Colonic mucosa (tissue), 4 donors: ENCODE measurements at regions not wholly inside any gene's neighbourhood (a gene's known extent, or its start where the extent isn't known, plus 50 kb on each side); places are given as distances from the start of the nearest gene placed in this dataset.

Experiments
- DNase-seq: peaks from one replicate; pipeline ENCODE4 v3.0.0-alpha.2; 2020
- H3K27ac ChIP-seq: fragments of 200-600 bp; one replicate; pipeline ENCODE4 v1.8.0; 2021
- H3K27me3 ChIP-seq: fragments of 200-600 bp; one replicate; pipeline ENCODE4 v1.8.0; 2021
- H3K36me3 ChIP-seq: fragments of 200-600 bp; one replicate; pipeline ENCODE4 v1.8.0; 2021
- H3K4me1 ChIP-seq: fragments of 200-600 bp; one replicate; pipeline ENCODE4 v1.8.0; 2021; ENCODE audit warnings: mild to moderate bottlenecking
- H3K4me3 ChIP-seq: fragments of 200-600 bp; one replicate; pipeline ENCODE4 v1.8.0; 2021
- H3K9ac ChIP-seq, 2 donors: one replicate each; pipeline ENCODE4 v1.7.0; 2013; ENCODE audit warnings: control low read depth in 2 of 2, low read depth in 2 of 2, low read length in 2 of 2
- H3K9me3 ChIP-seq: fragments of 200-600 bp; one replicate; pipeline ENCODE4 v1.8.0; 2021
- intact Hi-C: fragments of 100-400 bp; cut with DNase I; formaldehyde crosslinking; loops from one replicate; pipeline ENCODE4 v1.14.1; 2022
- TF ChIP-seq, protein P1 (sequence below): fragments of 200-600 bp; IDR thresholded peaks from one replicate; pipeline ENCODE4 v1.8.0; 2022; ENCODE audit warnings: antibody characterized with exemption, mild to moderate bottlenecking
- donor health status: healthy.
- donor health status: DM: no; HTN: no; CAD: no.
- donor health status: DM: no; HTN: no; CAD: no.

GRCh38 chr1:5453347-5453746 lies 538.9 kb downstream of the NPHP4 start:
- Histone ChIP-seq H3K27ac (no peak overlapping the region), H3K4me1 (no peaks in the 10 kb centered on the region), H3K9ac (no peak overlapping the region), H3K4me3 (no peak overlapping the region), H3K36me3 (no peaks in the 10 kb centered on the region), H3K9me3 (no peaks in the 10 kb centered on the region), H3K27me3 (peaks cover 4% of the 10 kb centered on the region)
- TF ChIP-seq, protein P1, sequence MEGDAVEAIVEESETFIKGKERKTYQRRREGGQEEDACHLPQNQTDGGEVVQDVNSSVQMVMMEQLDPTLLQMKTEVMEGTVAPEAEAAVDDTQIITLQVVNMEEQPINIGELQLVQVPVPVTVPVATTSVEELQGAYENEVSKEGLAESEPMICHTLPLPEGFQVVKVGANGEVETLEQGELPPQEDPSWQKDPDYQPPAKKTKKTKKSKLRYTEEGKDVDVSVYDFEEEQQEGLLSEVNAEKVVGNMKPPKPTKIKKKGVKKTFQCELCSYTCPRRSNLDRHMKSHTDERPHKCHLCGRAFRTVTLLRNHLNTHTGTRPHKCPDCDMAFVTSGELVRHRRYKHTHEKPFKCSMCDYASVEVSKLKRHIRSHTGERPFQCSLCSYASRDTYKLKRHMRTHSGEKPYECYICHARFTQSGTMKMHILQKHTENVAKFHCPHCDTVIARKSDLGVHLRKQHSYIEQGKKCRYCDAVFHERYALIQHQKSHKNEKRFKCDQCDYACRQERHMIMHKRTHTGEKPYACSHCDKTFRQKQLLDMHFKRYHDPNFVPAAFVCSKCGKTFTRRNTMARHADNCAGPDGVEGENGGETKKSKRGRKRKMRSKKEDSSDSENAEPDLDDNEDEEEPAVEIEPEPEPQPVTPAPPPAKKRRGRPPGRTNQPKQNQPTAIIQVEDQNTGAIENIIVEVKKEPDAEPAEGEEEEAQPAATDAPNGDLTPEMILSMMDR = no peak
- DNase-seq = no peak
- intact Hi-C loops = no loop called here

DNA sequence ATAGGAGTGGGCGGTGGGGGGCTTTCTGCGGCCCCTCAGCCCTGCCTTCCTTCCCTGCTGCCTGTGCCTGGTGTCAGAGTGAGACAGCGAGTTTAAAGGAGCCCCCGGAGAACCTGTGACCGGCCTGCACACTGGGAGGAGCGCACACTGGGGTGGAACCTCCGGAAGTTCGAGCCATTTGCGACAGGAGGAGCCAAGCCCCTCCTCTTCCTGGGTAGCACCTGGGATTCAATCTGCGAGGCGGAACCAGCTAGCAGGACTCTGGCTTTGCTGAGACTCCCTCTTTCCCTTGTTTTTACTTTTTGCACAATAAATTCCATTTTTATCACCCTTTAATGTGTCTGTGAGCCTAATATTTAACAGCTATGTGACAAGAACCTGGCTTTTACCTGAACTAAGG lies 540.6 kb downstream of the NPHP4 start:
- no peak for DNase-seq
- H3K9ac ChIP-seq = no peak overlapping the region
- TF ChIP-seq, protein P1 = no peak
- peaks cover 4% of the 10 kb centered on the region for H3K27me3 ChIP-seq
- H3K27ac ChIP-seq = no peak overlapping the region
- H3K9me3 ChIP-seq = no peaks in the 10 kb centered on the region
- intact Hi-C loops = no loop called here
- no peaks in the 10 kb centered on the region for H3K4me1 ChIP-seq
- no peaks in the 10 kb centered on the region for H3K36me3 ChIP-seq
- no peak overlapping the region for H3K4me3 ChIP-seq

- Histone ChIP-seq H3K27me3 (no peaks in the 10 kb centered on the region), H3K9me3 (no peaks in the 10 kb centered on the region), H3K36me3 (no peaks in the 10 kb centered on the region), H3K9ac (no peak overlapping the region), H3K27ac (no peak overlapping the region), H3K4me1 (no peaks in the 10 kb centered on the region), H3K4me3 (no peak overlapping the region)
- TF ChIP-seq, protein P1 = no peak
- DNase-seq = no peak
- intact Hi-C loops = no loop called here
Observed at GRCh38 chr1:5448486-5448885, 543.7 kb downstream of the NPHP4 start.

- H3K9ac ChIP-seq = no peak overlapping the region
- no peaks in the 10 kb centered on the region for H3K27me3 ChIP-seq
- TF ChIP-seq, protein P1 = no peak
- intact Hi-C loops = no loop called here
- peak; percentile 44 for DNase-seq
- no peaks in the 10 kb centered on the region for H3K36me3 ChIP-seq
- H3K27ac ChIP-seq = no peak overlapping the region
- H3K4me1 ChIP-seq = no peaks in the 10 kb centered on the region
- no peaks in the 10 kb centered on the region for H3K9me3 ChIP-seq
- no peak overlapping the region for H3K4me3 ChIP-seq
Observed at GRCh38 chr1:5447503-5447960, 544.7 kb downstream of the NPHP4 start.

- no peak for DNase-seq
- Histone ChIP-seq H3K9ac (no peak overlapping the region), H3K27ac (no peak overlapping the region), H3K4me1 (no peaks in the 10 kb centered on the region), H3K27me3 (no peaks in the 10 kb centered on the region), H3K36me3 (no peaks in the 10 kb centered on the region), H3K4me3 (no peak overlapping the region), H3K9me3 (no peaks in the 10 kb centered on the region)
- intact Hi-C loops = no loop called here
- TF ChIP-seq, protein P1 = no peak
Observed at GRCh38 chr1:5444396-5444795, 547.8 kb downstream of the NPHP4 start.

DNA sequence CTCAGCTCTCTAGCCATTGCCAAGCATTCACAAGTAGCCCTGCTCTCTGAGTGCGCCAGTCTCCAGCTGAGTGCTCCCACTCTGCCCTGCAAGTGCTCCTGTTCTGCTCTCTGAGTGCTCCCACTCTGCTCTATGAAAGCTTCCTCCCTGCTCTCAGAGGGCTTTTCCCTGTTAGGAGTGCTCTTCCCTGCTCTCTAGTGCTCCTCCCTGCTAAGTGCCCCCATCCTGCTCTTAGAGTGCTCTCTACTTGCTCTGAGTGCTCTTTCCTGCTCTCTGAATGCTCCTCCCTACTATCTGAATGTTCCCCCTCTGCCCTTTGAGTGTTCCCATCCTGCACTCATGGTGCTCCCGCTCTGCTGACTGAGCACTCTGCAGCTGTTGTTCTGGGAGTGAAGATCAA lies 555.4 kb downstream of the NPHP4 start:
- intact Hi-C loops = no loop called here
- no peaks in the 10 kb centered on the region for H3K4me1 ChIP-seq
- no peaks in the 10 kb centered on the region for H3K36me3 ChIP-seq
- H3K9ac ChIP-seq = no peak overlapping the region
- no peak for DNase-seq
- TF ChIP-seq, protein P1 = no peak
- H3K4me3 ChIP-seq = no peak overlapping the region
- no peaks in the 10 kb centered on the region for H3K9me3 ChIP-seq
- no peak overlapping the region for H3K27ac ChIP-seq
- no peaks in the 10 kb centered on the region for H3K27me3 ChIP-seq
